HepG2 (cell line): ENCODE measurements at regions not wholly inside any gene's neighbourhood (a gene's known extent, or its start where the extent isn't known, plus 50 kb on each side); places are given as distances from the start of the nearest gene placed in this dataset.

Experiments used
- ATAC-seq: fragments of 200-7000 bp; cut with Tn5 transposase; 3 replicates; pipeline ENCODE4 v1.9.1; 2020; ENCODE audit warnings: mild to moderate bottlenecking, moderate library complexity
- BruUV-seq: library from RNA; stranded (reverse); fragments of 400-500 nt; replicated peaks from 2 replicates; lab custom pipeline; 2021; lab: Mats Ljungman, UMichigan
- CTCF ChIA-PET: fragments of 300-600 bp; formaldehyde crosslinking; extraction: SDS; loops from one replicate; lab custom pipeline; 2021; ENCODE audit warnings: low total read pairs, inconsistent platforms, low intra/inter-chr PET ratio; lab: Yijun Ruan, JAX
- POLR2A ChIA-PET: fragments of 350-600 bp; sonication (Branson Sonifier 250); formaldehyde crosslinking; loops from one replicate; lab custom pipeline; 2020; ENCODE audit warnings: antibody characterized with exemption, inconsistent platforms; lab: Yijun Ruan, JAX
- DNase-seq: peaks from one replicate; pipeline ENCODE4 v3.0.0-alpha.2; 2015; ENCODE audit warnings: low spot score
- FAIRE-seq: peaks from 3 replicates; lab custom pipeline; 2011; peaks lifted over from hg19 to GRCh38; lab: Jason Lieb, UNC
- H2AFZ ChIP-seq: one replicate; pipeline ENCODE4 v1.6.1; 2011; ENCODE audit warnings: low read length, inconsistent platforms
- H3K27ac ChIP-seq: fragments of 300-600 bp; 3 replicates; pipeline ENCODE4 v1.8.0; 2011; ENCODE audit warnings: mixed run types, mild to moderate bottlenecking, mixed read lengths, low read length, inconsistent platforms; ENCODE audit not compliant: insufficient read depth; ENCODE audit errors: extremely low read length
- H3K27me3 ChIP-seq, 2 experiments: fragments of 200-600 bp in 1 of 2; 2 replicates in 1 of 2; 3 replicates in 1 of 2; pipeline versions ENCODE4 v1.6.0 to v1.8.0; 2011; ENCODE audit warnings: low read length in 2 of 2, mild to moderate bottlenecking in 2 of 2, moderate library complexity in 2 of 2, inconsistent platforms in 1 of 2; ENCODE audit not compliant: insufficient read depth in 2 of 2, control insufficient read depth in 1 of 2
- H3K36me3 ChIP-seq, 2 experiments: fragments of 200-600 bp in 1 of 2; replicated peaks in 1 of 2; 2 replicates in 1 of 2; 3 replicates in 1 of 2; pipeline versions ENCODE4 v1.5.1 to v1.8.0; 2011; ENCODE audit warnings: low read length in 2 of 2, inconsistent platforms in 1 of 2; ENCODE audit not compliant: insufficient read depth in 2 of 2, control insufficient read depth in 1 of 2
- H3K4me1 ChIP-seq: 2 replicates; pipeline ENCODE4 v1.5.1; 2012; ENCODE audit warnings: low read length, inconsistent platforms; ENCODE audit not compliant: insufficient read depth
- H3K4me2 ChIP-seq: 2 replicates; pipeline ENCODE4 v1.6.0; 2011; ENCODE audit warnings: low read depth, low read length, inconsistent platforms
- H3K4me3 ChIP-seq, 3 experiments: fragments of 200-600 bp in 1 of 3; sonication (generic), shearing (Covaris generic) in 1 of 3; replicated peaks in 1 of 3; 2 replicates each; pipeline ENCODE4 v1.5.1; 2011 to 2016; ENCODE audit warnings: low read length in 3 of 3, inconsistent platforms in 2 of 3, low read depth in 2 of 3, mild to moderate bottlenecking in 2 of 3, control low read depth in 1 of 3, mixed read lengths in 1 of 3; ENCODE audit not compliant: insufficient read depth in 1 of 3
- H3K79me2 ChIP-seq: one replicate; pipeline ENCODE4 v1.6.1; 2011; ENCODE audit warnings: low read length, inconsistent platforms; ENCODE audit not compliant: insufficient read depth
- H3K9ac ChIP-seq: 2 replicates; pipeline ENCODE4 v1.6.0; 2011; ENCODE audit warnings: mild to moderate bottlenecking, low read depth, low read length, inconsistent platforms; ENCODE audit not compliant: insufficient read depth
- H3K9me3 ChIP-seq: 2 replicates; pipeline ENCODE4 v1.5.1; 2012; ENCODE audit warnings: mild to moderate bottlenecking, low read length
- H4K20me1 ChIP-seq: 2 replicates; pipeline ENCODE4 v1.6.0; 2011; ENCODE audit warnings: inconsistent platforms, mild to moderate bottlenecking, low read length, moderate library complexity; ENCODE audit not compliant: insufficient read depth
- AKNA ChIP-seq: sonication (generic); formaldehyde crosslinking; IDR thresholded peaks from 2 replicates; pipeline ENCODE4 v1.4.0; 2020; ENCODE audit warnings: missing genetic modification reagents, borderline replicate concordance
- SNAPC2 ChIP-seq: sonication (generic); formaldehyde crosslinking; IDR thresholded peaks from 2 replicates; pipeline ENCODE4 v1.8.1; 2022; ENCODE audit warnings: mild to moderate bottlenecking, missing genetic modification reagents
- ZBTB25 ChIP-seq: IDR thresholded peaks from 2 replicates; pipeline ENCODE4 v1.6.1; 2018; ENCODE audit warnings: missing genetic modification reagents
- ZNF281 ChIP-seq: sonication (generic); formaldehyde crosslinking; IDR thresholded peaks from 2 replicates; pipeline ENCODE4 v1.4.0; 2020; ENCODE audit warnings: missing genetic modification reagents, borderline replicate concordance
- ZNF446 ChIP-seq: sonication (generic); formaldehyde crosslinking; IDR thresholded peaks from 2 replicates; pipeline ENCODE4 v1.5.0; 2020; ENCODE audit warnings: mild to moderate bottlenecking, missing genetic modification reagents
- WGBS: methylation state at CpG from one replicate; pipeline ENCODE4 v1.1.6; 2017; ENCODE audit warnings: low lambda C conversion rate; 5-methylcytosine and 5-hydroxymethylcytosine counted together
- in situ Hi-C: cut with HindIII; loops from 2 replicates; pipeline ENCODE4 v1.10.0; 2017; ENCODE audit warnings: low pct_unique_long_range_greater_than_20kb; ENCODE audit not compliant: extremely low pct_ligation_motif_present
- intact Hi-C: fragments of 100-400 bp; cut with micrococcal nuclease; formaldehyde crosslinking; loops from one replicate; pipeline ENCODE4 v1.10.0; 2022; ENCODE audit not compliant: unreplicated experiment

- no peak overlapping the region for H3K4me3 ChIP-seq
- no peak overlapping the region for H2AFZ ChIP-seq
- peaks cover 3 to 33% of the 10 kb centered on the region in 2 experiments; a peak in 3 of 5 replicates for H3K27me3 ChIP-seq
- H3K79me2 ChIP-seq = no peaks in the 10 kb centered on the region
- ATAC-seq = peak; percentile 52
- ChIA-PET CTCF (no interaction called here), POLR2A (no interaction called here)
- H3K27ac ChIP-seq = no peak overlapping the region
- no peaks in the 10 kb centered on the region; the same call in 1 of the 2 replicates for H4K20me1 ChIP-seq
- no peak for FAIRE-seq
- BruUV-seq = no TSS peak
- TF ChIP-seq ZNF281 (CRISPR knock-in tag) = peak; percentile 29; the same call in 1 of the 2 replicates
- TF ChIP-seq SNAPC2 (CRISPR knock-in tag) = no peak
- TF ChIP-seq, all 625 proteins: peak for 1
- 37% methylated on average over 16 of the region's 16 CpGs for WGBS
- Histone ChIP-seq H3K36me3 (no peaks in the 10 kb centered on the region), H3K4me1 (no peaks in the 10 kb centered on the region), H3K4me2 (no peak overlapping the region), H3K9me3 (no peaks in the 10 kb centered on the region), H3K9ac (no peak overlapping the region)
- intact Hi-C loops (no loop called here), in situ Hi-C loops (no loop called here)
- no peak for DNase-seq
These were observed 350.7 kb upstream of the MYT1L start for GRCh38 chr2:2681711-2682251.

GRCh38 chr2:2681085-2681484 is 350.0 kb upstream of the MYT1L start:
- intact Hi-C loops (no loop called here), in situ Hi-C loops (no loop called here)
- DNase-seq = no peak
- Histone ChIP-seq H3K9me3 (no peaks in the 10 kb centered on the region), H3K79me2 (no peaks in the 10 kb centered on the region), H3K27ac (no peak overlapping the region), H3K4me2 (no peak overlapping the region), H3K4me1 (no peaks in the 10 kb centered on the region), H3K36me3 (no peaks in the 10 kb centered on the region), H3K4me3 (no peak overlapping the region), H3K27me3 (peaks cover 3 to 31% of the 10 kb centered on the region in 2 experiments; a peak in 3 of 5 replicates), H3K9ac (no peak overlapping the region), H4K20me1 (no peaks in the 10 kb centered on the region; the same call in 1 of the 2 replicates), H2AFZ (no peak overlapping the region)
- FAIRE-seq = no peak
- ChIA-PET CTCF (no interaction called here), POLR2A (no interaction called here)
- no TSS peak for BruUV-seq
- 14% methylated on average over 4 of the region's 4 CpGs for WGBS
- no peak for ATAC-seq
- TF ChIP-seq ZNF446 (CRISPR knock-in tag) = no peak
- no peak for TF ChIP-seq ZBTB25 (CRISPR knock-in tag)
- no peak for TF ChIP-seq AKNA (CRISPR knock-in tag)
